ENCODE measurements at regions not wholly inside any gene's neighbourhood (a gene's known extent, or its start where the extent isn't known, plus 50 kb on each side); places are given as distances from the start of the nearest gene placed in this dataset.

- POLR2A ChIA-PET (ENCODE audit: partially characterized antibody): no interaction called here
- WGBS, 2 experiments (ENCODE audit: extremely low coverage in 1 of 2, insufficient coverage in 1 of 2, insufficient read length in 1 of 2, insufficient replicate concordance in 2 of 2, low coverage in 1 of 2, low lambda C conversion rate in 2 of 2, missing lambda C conversion rate in 1 of 2): 85% methylated on average over 2 of the region's 2 CpGs; no CpG with 5 or more reads in 1 of the 2 experiments
- TF ChIP-seq PHF8 (conservative IDR thresholded peaks at IDR 0.05; ENCODE audit: low read depth, low read length): no peak
- no peak for TF ChIP-seq MAFK (IDR thresholded peaks at IDR 0.05; ENCODE audit: low read depth, low read length)
- TF ChIP-seq TAF7 (optimal IDR thresholded peaks at IDR 0.05; ENCODE audit: borderline replicate concordance, low read depth, low read length): no peak
- no peak for TF ChIP-seq KDM1A (IDR thresholded peaks at IDR 0.05; ENCODE audit: borderline replicate concordance, low read length)
- TF ChIP-seq FOSL1 (IDR thresholded peaks at IDR 0.05; ENCODE audit: insufficient read depth, low read depth, low read length): no peak
- TF ChIP-seq CHD1 (IDR thresholded peaks at IDR 0.05; ENCODE audit: low read depth, low read length): no peak
- no peak for TF ChIP-seq CREB1 (IDR thresholded peaks at IDR 0.05)
- no peak for TF ChIP-seq RXRA (IDR thresholded peaks at IDR 0.05; ENCODE audit: insufficient read depth, low read depth, low read length)
- no peak for TF ChIP-seq RFX5 (IDR thresholded peaks at IDR 0.05; ENCODE audit: borderline replicate concordance, low read depth, low read length)
- no peak for TF ChIP-seq KDM5A (IDR thresholded peaks at IDR 0.05; ENCODE audit: low read length)
- TF ChIP-seq RNF2 (IDR thresholded peaks at IDR 0.05; ENCODE audit: borderline replicate concordance, low read depth, low read length, missing control alignments, poor library complexity, severe bottlenecking): no peak
- no peak for TF ChIP-seq EP300 (IDR thresholded peaks at IDR 0.05; ENCODE audit: borderline replicate concordance in 1 of 2, low read depth in 2 of 2, low read length in 2 of 2)
- no peak for TF ChIP-seq E2F6 (IDR thresholded peaks at IDR 0.05)
- no peak for TF ChIP-seq HDAC6 (IDR thresholded peaks at IDR 0.05; ENCODE audit: low read depth, low read length)
These were observed 586.4 kb downstream of the LMO7 start for GRCh38 chr13:76222511-76222910.

More at GRCh38 chr13:76222511-76222910, 586.4 kb downstream of the LMO7 start:
- Histone ChIP-seq H3K4ac (replicated peaks; ENCODE audit: insufficient read length, low read depth, low read length) (no peak overlapping the region), H3K36me3 (ENCODE audit: control insufficient read depth in 2 of 4, insufficient read depth in 4 of 4, low read length in 3 of 4) (no peaks in the 10 kb centered on the region), H3K23ac (ENCODE audit: insufficient read length) (no peak overlapping the region), H4K91ac (replicated peaks; ENCODE audit: insufficient read length, low read length) (no peak overlapping the region), H3K9ac (replicated peaks in 1 of 4; ENCODE audit: extremely low read depth in 1 of 4, low read depth in 3 of 4, low read length in 3 of 4) (no peak overlapping the region), H3K27ac (ENCODE audit: low read depth, low read length) (no peak overlapping the region), H4K5ac (ENCODE audit: insufficient read length, low read depth, low read length) (no peak overlapping the region), H3K14ac (ENCODE audit: insufficient read length) (no peak overlapping the region), H3K79me2 (ENCODE audit: control insufficient read depth in 1 of 2, insufficient read depth in 2 of 2, low read length in 2 of 2) (no peaks in the 10 kb centered on the region), H2BK120ac (replicated peaks; ENCODE audit: low read depth, low read length) (no peak overlapping the region), H3K18ac (ENCODE audit: extremely low read depth, low read length) (no peak overlapping the region), H2BK20ac (ENCODE audit: low read length) (no peak overlapping the region), H2AFZ (ENCODE audit: low read length) (no peak overlapping the region), H3K4me1 (replicated peaks in 1 of 4; ENCODE audit: control insufficient read depth in 3 of 4, insufficient read depth in 4 of 4, low read length in 3 of 4) (no peaks in the 10 kb centered on the region), H3K4me2 (ENCODE audit: insufficient read depth in 1 of 2, low read depth in 2 of 2, low read length in 2 of 2) (no peak overlapping the region), H2BK15ac (ENCODE audit: low read length) (no peak overlapping the region), H3K9me3 (ENCODE audit: insufficient read depth in 2 of 2, low read depth in 1 of 2, low read length in 1 of 2) (no peaks in the 10 kb centered on the region), H3K27me3 (replicated peaks in 1 of 4; ENCODE audit: control insufficient read depth in 3 of 4, extremely low read depth in 1 of 4, insufficient read depth in 3 of 4, low read length in 3 of 4) (no peaks in the 10 kb centered on the region), H4K20me1 (replicated peaks in 1 of 2; ENCODE audit: control insufficient read depth in 1 of 2, insufficient read depth in 2 of 2, low read length in 2 of 2) (no peaks in the 10 kb centered on the region), H4K8ac (ENCODE audit: extremely low read depth, insufficient read depth, low read length) (no peak overlapping the region), H2AK5ac (ENCODE audit: low read depth, low read length) (no peak overlapping the region), H3K56ac (replicated peaks; ENCODE audit: insufficient read length, low read depth, low read length) (no peak overlapping the region), H2BK12ac (ENCODE audit: low read depth, low read length) (no peak overlapping the region), H3K4me3 (ENCODE audit: extremely low read depth in 1 of 4, insufficient read depth in 2 of 4, low read depth in 3 of 4, low read length in 4 of 4) (no peak overlapping the region), H2BK5ac (ENCODE audit: low read depth, low read length) (no peak overlapping the region), H3K79me1 (ENCODE audit: low read depth, low read length) (no peaks in the 10 kb centered on the region), H3K23me2 (ENCODE audit: low read depth, low read length) (no peaks in the 10 kb centered on the region)
- CTCF ChIA-PET (ENCODE audit: partially characterized antibody): interaction anchor here (1.0 kb wide), 1 partner anchor 675 kb away, joined by 3 read pairs; no protein-coding TSS in a partner anchor
- DNase-seq (ENCODE audit: low read depth in 1 of 2, low spot score in 2 of 2) (no peak), FAIRE-seq (no peak)

All from H1 (cell line).